HG02852 (cell line): ENCODE measurements at regions not wholly inside any gene's neighbourhood (a gene's known extent, or its start where the extent isn't known, plus 50 kb on each side); places are given as distances from the start of the nearest gene placed in this dataset.

ENCODE experiments used
- ATAC-seq: cut with Tn5 transposase; IDR thresholded peaks from one replicate; pipeline ENCODE4 v1.9.1; 2021; ENCODE audit warnings: mild to moderate bottlenecking, moderate library complexity; ENCODE audit not compliant: unreplicated experiment

DNA sequence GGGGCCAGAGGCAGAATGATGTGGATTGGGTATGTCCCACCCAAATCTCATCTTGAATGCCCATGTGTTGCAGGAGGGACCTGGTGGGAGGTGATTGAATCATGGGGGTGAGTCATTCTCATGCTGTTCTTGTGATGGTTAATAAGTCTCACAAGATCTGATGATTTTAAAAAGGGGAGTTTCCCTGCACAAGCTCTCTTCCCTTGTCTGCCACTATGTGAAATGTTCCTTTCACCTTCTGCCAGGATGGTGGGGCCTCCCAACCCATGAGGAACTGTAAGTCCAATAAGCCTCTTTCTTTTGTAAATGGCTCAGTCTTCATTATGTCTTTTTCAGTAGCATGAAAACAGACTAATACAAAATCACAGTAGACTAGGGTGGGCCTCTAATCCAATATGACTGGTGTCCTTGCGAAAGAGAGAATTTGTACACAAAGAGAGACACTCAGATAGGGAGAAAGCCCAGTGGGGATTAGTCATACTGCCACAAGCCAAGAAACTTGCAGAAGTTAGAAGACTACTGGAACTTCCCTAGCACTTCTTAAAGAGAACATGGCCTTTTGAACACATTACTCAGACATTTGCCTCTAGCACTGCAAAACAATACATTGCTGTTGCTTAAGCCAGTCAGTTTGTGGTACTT is 68.4 kb downstream of the ANXA1 start:
- peak; percentile 90 for ATAC-seq

DNA sequence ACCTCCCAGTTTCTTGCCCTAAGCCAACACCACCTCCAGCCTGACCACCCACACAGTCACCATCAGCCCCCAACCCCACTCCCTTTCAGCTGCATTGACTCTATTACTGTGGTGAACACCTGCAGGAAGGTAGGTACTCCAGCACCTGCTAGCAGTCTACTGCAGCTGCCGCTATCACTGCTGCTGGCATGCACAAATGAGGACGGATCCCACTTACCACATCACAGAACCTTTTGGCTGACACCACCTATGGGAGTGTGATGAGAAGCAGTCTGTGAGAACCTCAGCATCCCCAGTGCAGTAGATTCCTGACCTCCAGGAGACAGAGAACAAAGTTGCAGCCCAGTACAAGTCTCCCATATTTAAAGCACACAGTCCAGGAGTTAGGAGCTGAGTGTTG is 71.9 kb downstream of the ANXA1 start:
- no peak for ATAC-seq

DNA sequence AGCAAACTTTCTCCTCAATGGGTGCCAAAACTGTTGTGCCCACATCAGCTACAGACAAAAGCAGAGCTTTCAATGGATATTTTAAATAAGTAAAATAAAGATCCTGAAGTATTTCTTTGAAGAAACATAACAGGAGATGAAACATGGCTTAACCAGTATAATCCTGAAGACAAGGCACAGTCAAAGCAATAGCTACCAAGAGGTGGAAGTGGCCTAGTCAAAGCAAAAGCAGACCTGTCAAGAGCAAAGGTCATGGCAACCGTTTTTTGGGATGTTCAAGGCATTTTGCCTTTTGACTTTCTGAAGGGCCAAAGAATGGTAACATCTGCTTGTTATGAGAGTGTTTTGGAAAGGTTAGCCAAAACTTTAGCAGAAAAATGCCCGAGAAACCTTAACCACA is 77.9 kb downstream of the ANXA1 start:
- no peak for ATAC-seq

DNA sequence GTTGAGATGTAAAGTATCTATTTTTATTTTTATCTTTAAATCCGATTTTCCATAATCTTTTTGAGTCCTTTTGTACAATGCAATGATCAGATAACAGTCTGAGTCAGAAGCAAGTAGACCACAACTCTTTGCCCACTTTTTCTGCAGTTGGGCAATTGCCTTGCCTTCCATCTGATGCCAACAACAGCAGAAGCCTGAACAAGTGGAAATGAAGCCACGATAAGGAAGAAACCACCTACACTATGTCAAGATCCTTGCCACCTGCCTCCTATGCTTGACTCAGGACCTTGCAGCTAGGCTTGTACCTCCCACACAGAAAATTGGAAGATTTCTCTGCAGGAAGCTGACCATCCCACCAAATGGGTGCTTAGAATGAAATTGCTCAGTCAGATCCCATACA is 78.6 kb downstream of the ANXA1 start:
- ATAC-seq = no peak

DNA sequence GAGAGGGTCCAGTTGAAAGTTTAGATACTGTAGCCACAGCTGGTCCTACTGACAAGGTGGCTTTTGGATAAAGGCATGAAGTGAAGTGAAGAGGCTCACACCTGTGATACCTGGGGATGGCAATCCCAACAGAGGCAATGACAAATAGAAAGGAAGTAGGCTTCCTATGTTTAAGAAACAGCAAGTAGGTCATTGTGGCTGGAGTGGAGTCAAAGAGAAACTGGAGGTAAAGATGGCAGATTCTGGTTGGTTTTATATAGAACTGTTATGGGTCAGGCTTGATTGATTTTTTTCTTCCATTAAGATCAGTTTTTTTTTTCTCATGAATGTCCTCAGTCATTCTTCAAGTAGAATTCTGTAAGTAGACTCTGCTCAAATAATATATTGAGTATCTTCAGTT is 79.5 kb downstream of the ANXA1 start:
- ATAC-seq = no peak

DNA sequence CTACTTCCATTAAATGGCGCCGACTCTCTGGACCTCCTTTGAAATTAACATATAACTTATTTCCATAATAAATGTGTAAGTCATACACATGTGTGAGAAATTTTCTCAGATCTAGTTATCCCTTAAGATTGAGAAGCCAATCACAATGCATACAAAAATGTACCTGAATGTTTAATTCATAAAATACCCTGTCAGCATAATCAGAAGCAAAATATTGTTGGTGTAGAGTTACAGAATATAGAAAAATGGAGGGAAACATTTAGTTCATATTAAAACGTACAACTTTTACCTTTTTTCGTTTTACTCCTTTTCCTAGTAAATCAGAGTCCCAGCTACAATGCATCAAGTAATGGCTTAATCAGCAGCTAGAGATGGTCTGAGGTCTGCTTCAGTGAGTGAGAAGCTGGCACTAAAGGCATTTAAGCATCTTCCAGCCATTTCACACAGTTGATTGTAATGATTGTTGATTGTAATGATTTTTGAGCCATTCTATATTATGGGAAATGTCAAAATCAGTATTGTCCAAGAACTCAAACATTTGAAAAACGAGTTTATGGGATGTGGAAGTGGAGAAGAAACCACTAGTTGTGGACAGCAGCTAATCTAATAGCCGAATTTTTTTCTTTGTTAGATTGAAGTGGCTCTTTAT is 81.8 kb downstream of the ANXA1 start:
- no peak for ATAC-seq

DNA sequence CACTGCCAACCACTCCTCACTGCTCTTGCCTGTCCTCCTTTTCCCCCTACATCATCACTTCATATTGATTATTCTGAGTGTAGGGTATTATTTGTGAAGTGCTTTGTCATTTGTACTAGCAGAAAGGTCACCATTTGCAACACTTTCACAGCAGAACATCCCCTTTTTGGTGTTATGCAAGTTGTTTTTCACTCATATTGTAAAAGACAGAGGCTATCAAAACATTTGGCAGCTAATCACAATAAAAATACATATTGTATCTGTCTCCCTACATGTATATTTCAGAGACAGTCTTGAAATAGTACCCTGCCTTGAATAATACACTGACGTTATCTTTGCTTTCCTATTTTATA is 82.3 kb downstream of the ANXA1 start:
- ATAC-seq = no peak

DNA sequence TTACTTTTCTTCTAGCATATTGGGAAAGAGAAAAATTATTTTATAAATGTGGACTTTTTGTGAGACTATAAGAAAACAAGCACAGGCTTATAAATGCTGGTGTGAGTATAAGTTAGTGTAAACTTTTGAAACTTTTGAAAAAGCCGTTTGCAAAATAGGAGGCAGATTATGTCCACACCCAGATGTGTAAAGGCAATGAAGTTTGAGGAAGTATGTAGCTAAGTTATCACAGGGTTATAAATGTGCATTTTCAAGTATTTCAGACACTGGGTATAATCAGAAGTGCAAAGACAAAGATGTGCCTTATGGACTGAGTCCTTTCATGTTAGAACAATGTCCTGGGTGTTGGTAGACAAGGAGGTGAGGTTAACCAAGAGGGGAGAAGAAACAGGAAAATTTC is 85.5 kb downstream of the ANXA1 start:
- no peak for ATAC-seq

DNA sequence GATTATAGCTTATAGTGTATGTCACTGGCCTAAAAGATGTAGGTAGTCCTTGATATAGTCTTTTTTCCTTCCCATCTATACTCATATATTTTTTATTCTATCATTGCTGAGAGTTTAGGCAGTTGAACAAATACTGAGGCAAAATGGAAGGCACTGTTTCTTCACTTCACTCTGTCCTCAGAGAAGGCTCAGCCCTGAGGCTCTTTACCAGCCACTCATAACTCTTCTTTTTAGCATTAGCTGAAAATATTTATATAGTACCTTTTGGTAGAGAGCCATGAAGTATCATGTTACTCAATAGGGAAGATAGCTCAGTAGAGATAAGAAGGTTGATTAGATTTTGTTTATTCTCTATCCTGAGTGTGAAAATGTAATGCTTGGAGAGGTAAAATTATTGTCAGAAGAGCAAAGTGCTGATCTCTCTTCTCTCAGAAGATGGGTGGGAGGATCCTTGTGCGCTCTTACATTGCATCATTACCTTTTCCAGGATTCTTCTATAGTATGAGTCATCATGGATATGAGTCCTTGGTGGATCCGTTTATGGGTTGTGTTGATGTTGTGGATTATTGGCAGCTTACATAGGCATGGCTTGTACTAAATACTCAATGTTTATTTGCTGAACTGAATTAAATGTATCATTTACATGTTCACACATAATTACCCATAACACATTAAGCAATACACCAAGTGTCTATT is 88.1 kb downstream of the ANXA1 start:
- ATAC-seq = no peak

DNA sequence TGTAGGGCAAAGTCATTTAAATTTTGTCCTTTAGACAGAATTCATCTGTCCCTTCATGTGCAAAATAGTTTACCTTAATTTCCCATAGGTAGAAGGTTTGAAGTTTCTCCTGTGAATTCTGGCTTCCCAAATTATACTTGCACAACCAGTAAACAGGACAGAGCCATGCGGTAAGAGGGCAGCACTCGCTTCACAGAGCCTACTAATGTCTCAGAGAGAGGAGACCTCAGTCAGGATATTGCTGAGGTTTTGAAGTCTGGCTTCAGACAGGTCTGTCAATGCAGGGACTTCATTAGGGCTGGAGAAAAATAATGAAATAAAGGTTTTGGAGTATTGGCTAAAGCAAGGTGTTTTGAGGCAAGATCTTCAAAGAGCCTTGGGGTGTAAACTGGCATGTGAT is 91.4 kb downstream of the ANXA1 start:
- no peak for ATAC-seq

DNA sequence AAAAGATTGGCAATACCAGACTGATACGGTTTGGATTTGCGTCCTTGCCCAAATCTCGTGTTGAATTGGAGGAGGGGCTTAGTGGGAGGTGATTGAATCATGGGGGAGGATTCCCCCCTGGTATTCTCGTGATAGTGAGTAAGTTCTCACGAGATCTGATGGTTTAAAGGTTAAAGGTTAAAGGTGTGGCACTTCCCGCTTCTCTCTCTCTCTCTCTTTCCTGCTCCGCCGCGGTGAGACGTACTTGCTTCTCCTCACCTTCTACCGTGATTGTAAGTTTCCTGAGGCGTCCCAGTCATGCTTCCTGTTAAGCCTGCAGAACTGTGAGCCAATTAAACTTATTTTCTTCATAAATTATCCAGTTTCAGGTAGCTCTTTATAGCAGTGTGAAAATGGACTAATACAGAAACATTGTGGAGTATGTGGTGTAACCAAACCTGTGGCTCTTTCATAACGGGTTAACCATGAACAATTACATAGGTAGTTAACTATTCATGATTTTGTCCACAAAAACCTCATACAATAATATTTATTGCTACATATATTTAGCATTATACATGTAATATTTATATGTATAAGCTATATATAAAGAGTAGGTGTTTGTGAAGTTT is 107.5 kb downstream of the ANXA1 start:
- ATAC-seq = no peak

DNA sequence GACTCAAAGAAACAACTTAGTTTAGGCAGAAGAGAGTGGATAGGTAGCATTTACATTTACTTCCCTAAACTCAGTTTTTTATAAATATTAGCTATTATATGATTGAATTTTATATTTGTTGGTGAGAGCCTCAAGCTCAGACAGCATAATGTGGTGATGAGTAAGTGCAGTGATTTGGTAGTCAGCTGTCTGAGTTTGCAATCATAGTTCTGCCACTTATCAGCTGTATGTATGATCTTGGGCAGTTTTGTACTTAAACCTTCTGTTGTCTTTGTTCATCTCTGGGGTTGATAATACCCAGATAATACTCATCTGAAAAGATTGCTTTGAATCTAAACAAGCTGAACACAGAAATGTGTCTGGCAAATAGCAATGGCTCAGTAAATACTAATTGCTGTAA is 108.8 kb downstream of the ANXA1 start:
- no peak for ATAC-seq

DNA sequence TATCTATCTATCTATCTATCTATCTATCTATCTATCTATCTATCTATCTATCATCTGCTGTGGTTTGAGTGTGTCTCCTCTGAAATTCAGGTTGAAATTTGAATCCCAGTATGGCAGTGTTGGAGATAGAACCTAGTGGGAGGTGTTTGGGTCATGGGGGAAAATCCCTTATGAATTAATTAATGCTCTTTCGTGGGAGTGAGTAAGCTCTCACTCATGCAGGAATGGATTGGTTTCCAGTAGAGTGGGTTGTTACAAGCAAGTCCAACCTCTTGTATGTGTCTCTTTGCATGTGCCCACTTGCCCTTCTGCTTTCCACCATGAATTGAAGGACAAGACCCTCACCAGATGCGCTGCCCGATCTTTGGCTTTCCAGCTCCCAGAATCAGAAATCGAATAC is 113.0 kb downstream of the ANXA1 start:
- ATAC-seq = no peak

DNA sequence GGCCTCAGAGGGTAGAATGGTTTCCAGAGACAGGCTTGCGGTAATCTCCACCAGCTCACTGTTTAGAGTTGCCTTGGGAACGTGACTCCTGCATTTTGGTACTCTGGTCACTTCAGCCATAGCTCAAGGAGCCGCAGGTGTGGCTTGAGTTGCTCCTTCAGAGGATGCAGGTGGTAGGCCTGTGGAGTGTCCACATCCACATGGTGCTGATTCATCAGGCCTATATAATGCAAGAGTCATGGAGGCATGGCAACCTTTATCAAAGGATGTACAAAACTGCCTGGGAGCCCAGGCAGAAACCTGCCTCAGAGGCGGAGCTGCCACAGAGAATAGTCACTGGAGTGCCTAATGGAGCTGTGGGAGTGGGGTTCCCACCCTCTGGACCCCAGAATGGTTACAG is 114.2 kb downstream of the ANXA1 start:
- no peak for ATAC-seq

DNA sequence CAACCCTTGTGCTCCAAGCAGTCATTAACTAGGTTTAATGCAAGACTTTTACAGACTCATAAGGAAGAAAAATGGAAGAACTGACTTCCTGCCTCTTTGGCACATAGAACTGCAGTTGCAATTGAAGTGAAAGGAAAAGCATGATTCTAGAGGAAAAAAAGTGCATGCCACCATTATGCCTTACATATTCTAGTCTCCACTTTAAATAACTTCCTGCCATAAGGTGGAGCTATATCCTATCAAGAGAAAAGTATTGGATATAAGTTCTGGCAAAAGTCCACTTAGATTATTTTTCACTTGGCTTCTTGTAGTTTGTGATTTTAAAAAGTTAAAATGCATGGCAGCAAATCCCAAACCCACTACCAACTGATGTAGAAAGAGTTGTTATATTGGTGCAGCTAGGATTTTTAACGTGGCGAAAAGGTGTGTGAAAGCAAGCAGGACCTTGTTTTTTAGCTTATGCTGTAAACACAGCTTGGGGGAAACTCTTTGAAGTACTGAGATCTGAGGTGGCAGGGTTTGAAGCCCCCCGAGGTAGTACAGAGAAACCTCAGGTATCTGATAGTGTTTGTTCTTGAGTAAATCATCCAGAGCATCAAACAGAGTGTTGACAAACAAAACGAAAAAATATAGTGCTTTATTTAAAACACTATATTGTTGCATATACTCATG is 117.9 kb downstream of the ANXA1 start:
- no peak for ATAC-seq

DNA sequence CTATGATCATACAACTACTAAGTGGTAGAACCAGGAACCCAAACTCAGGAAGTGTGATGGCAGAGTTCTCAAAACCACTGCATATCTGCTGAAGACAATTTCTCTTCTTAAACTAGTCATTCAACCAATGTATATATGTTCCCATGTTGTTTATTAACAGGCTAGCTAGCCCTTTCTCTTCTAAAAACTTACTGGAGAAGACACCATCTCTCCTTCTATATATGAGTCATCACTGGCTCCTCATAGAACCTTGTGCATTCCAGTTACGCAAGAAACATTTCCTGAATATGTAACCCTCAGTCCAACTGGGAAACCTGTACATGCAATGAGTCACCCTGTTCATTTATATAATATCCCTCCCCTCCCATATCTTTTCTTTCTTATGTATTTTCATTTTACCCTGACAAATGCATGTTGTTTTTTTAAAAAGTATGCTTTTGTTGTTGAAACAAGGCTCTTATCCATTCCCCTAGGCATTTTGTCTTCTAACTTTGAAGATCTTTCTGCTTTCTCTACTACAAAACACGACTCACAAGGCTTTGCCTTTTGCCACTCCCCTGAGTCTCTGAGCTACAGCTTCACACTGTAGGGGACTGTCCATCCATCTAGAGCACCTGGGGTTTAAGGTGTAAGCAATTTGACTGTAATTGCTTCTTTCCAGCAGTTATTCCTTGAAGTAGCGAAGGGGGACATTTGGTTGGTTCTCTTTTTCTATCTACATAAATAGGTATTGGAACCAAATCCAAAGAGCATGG is 119.5 kb downstream of the ANXA1 start:
- ATAC-seq = no peak

DNA sequence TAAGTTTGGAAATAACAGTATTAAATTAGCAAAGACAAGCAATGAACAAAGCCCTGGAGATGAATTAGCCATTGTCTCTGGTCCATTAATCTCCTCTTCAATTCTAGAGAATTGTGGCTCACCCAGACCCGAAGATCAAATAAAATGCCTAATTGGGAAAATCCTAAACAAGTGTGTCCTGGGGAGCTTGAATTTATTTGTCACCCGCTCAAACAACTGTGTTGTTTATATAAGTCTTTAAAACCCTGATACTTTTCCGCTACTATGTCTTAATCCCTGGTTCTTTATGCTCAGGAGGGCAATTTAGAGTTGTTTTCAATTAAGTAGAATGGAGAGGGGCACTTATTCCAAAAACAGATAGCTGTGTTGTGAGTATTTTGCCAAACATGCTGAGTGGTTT is 128.4 kb downstream of the ANXA1 start:
- ATAC-seq = no peak

DNA sequence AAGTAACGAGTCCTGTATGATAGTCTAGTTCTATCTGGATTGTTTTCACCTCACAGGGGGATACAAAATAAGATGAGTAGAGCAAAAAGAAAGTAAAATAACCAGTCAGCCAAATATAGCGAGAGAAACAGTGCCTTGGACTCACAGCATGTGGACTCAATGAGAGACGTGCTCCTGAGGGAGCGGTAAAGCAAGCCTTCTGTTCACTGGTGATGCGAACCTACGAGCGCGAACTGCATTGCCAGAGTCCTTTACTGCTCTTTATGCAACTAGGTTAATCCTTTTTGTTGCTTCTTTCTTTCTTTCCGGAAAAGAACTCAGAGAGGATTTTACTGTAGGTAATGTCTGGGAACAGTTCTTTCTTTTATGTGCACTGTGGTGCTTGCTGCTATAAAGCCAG is 132.7 kb downstream of the ANXA1 start:
- no peak for ATAC-seq

DNA sequence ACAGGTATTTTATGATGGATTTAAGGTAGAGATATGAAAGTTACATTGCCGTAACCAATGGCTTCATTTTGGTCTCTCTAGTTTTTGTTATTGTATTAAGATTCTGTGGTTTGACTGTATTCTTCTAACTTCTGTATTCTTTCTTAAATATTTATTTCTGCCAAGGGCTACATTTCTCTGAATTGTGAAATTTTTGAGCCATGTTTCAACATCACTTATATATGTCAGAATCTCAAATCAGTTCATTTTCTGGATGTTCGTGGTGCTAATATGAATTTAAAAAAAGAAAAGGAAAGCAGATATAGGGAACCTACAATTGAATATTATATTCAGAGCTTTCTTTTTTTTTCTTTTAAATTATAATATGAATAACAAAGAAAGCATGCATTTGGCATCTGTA is 142.7 kb downstream of the ANXA1 start:
- no peak for ATAC-seq

DNA sequence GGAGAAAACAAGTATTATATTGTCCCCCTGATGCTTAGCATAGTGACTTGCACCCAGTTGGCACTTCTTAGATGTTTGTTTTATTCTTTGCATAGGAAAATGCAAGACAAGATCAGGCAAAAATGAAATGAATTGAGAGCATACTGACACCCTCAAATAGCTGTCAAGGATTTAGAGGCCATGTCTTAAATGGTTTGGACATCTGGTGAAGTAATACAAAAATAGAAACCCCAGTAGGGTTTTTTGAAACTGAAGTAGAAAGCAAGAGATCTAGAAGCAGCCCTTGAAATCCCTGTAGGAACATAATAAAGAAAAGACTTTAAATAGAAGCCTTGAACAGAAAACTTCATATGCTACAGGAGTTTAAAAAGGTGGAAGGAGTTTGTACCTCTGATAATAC is 174.3 kb downstream of the ANXA1 start:
- no peak for ATAC-seq

DNA sequence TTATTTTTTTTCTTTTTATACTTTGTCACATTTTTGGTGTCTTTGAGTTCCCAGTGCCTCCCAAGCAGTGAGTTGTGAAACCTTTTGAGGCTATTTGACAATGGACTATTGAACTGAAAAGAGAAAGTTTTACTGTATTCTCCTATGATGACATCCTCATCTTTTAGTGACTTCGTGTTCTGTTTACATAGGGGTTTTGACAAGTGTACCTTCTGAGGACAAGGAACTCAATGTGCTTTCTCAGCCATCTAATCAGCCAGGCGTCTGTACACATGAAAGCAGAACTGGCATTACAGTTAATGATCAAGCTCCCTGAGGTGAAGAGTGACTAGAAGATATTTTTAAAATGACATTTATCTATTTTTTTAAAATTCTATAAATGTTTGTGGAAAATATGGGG is 175.5 kb downstream of the ANXA1 start:
- ATAC-seq = no peak
